Bronchial epithelial cell (primary cell): ENCODE measurements at regions not wholly inside any gene's neighbourhood (a gene's known extent, or its start where the extent isn't known, plus 50 kb on each side); places are given as distances from the start of the nearest gene placed in this dataset.
A peak's percentile ranks its signal among the peaks of the same experiment; 100 is the strongest.

Source experiments
- DNase-seq: peaks from one replicate; pipeline ENCODE4 v3.0.0-alpha.2; 2010; ENCODE audit warnings: low read depth
- FAIRE-seq: peaks from 2 replicates; lab custom pipeline; 2011; peaks lifted over from hg19 to GRCh38; lab: Jason Lieb, UNC
- H3K27me3 ChIP-seq: 2 replicates; pipeline ENCODE4 v1.5.1; 2011; ENCODE audit warnings: low read length; ENCODE audit not compliant: control insufficient read depth, insufficient read depth
- H3K36me3 ChIP-seq: 2 replicates; pipeline ENCODE4 v1.5.1; 2011; ENCODE audit warnings: low read length; ENCODE audit not compliant: control insufficient read depth, insufficient read depth
- H3K4me3 ChIP-seq: 2 replicates; pipeline ENCODE4 v1.5.1; 2011; ENCODE audit warnings: mild to moderate bottlenecking, low read depth, low read length, control low read depth
- TF ChIP-seq, protein P1 (sequence below): IDR thresholded peaks from 2 replicates; pipeline ENCODE4 v1.5.1; 2011; ENCODE audit warnings: mild to moderate bottlenecking, moderate library complexity, low read length, control low read depth, inconsistent platforms; ENCODE audit not compliant: insufficient read depth, severe bottlenecking

- FAIRE-seq, result no peak
- Histone ChIP-seq H3K4me3 (no peak overlapping the region), H3K27me3 (no peaks in the 10 kb centered on the region), H3K36me3 (no peaks in the 10 kb centered on the region)
- DNase-seq, result no peak
- TF ChIP-seq, protein P1, sequence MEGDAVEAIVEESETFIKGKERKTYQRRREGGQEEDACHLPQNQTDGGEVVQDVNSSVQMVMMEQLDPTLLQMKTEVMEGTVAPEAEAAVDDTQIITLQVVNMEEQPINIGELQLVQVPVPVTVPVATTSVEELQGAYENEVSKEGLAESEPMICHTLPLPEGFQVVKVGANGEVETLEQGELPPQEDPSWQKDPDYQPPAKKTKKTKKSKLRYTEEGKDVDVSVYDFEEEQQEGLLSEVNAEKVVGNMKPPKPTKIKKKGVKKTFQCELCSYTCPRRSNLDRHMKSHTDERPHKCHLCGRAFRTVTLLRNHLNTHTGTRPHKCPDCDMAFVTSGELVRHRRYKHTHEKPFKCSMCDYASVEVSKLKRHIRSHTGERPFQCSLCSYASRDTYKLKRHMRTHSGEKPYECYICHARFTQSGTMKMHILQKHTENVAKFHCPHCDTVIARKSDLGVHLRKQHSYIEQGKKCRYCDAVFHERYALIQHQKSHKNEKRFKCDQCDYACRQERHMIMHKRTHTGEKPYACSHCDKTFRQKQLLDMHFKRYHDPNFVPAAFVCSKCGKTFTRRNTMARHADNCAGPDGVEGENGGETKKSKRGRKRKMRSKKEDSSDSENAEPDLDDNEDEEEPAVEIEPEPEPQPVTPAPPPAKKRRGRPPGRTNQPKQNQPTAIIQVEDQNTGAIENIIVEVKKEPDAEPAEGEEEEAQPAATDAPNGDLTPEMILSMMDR, result no peak
These were observed 146.3 kb downstream of the SCARB1 start for GRCh38 chr12:124717318-124717717.

DNA sequence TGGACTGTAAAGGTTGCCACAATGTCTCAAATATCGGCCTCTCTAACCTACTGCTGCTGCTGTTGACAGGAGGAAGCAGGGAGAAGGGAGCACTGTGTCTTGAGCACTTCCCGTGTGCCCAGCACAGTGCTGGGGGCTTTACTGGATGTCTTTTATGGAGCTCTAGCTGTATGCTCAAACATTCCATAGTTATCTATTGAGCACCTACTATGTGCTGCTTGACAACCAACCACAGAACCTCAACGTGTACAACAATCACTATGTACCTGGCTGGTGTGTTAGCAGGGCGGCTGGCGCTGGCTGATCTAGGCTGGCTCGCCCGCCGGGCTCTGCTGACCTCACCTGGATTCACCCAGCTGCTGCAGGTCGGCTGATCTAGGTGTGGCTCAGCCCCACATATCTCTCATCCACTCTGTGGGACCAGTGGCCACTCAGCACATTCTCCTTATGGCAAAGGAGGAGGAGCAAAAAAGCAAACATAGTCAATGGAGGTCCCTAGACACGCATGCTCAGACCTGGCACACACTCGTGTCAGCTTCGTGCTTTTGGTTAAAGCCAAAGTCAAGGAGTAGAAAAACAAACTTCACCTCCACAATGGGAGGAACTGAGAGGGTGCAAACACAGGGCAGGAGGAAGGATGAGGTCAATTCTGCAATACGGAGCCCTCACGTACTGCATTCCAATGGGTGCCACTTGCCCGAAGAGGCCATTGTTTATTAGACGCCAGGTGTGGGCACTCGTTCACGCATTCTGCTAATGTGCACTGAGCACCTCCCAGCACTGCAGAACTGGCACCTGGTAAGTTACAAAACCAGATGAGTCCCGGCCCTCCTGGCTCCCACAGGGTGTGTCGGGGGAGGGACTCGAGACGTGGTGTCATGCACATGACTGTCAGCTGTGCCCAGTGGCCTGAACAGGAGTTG, 147.2 kb downstream of the SCARB1 start:
- DNase-seq, result peak; percentile 72
- no peak overlapping the region for H3K4me3 ChIP-seq
- peaks cover 1% of the 10 kb centered on the region for H3K27me3 ChIP-seq
- no peak for FAIRE-seq
- H3K36me3 ChIP-seq, result no peaks in the 10 kb centered on the region
- TF ChIP-seq, protein P1, result peak; percentile 89

DNA sequence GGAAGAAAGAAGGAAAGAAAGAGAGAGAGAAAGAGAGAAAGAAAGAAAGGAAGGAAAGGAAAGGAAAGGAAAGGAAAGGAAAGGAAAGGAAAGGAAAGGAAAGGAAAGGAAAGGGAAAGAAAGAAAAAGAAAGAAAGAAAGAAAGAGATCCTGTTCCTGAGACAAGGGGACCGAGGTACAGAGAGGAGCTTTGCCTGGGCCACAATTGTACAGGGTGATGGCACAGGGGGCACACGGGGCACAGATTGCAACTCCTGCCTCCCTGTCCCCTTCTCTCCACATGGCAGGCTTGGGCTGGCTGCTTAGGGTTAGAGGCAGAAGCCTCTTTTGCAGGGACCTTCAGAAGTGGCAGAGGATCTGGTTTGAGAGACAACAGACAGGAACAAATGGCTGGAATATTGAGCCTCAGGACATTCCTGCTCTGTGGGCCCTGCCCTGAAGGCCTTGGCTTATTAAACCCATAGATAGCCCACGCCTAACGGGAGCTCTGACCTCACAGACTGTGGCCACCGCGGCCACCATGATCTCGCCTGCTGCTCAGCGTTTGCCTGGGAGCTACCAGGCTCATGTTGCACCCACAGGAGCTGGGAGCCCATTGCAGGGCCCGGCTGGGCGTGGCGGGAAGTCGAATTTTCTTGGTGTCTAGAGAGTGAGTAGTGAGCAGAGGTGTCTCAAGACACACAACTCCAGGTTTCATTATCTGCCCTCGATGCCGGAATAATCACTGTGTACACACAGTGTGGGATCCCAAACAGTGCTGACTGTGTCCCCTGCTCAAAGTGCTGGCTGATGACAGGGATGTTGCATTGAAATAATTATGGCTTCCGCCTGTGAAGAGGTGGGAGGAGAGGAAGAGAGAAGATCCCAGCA, 147.9 kb upstream of the NCOR2 start:
- Histone ChIP-seq H3K36me3 (no peaks in the 10 kb centered on the region), H3K27me3 (peaks cover 1% of the 10 kb centered on the region), H3K4me3 (no peak overlapping the region)
- peak; percentile 75 for FAIRE-seq
- TF ChIP-seq, protein P1, result no peak
- peak; percentile 67 for DNase-seq

DNA sequence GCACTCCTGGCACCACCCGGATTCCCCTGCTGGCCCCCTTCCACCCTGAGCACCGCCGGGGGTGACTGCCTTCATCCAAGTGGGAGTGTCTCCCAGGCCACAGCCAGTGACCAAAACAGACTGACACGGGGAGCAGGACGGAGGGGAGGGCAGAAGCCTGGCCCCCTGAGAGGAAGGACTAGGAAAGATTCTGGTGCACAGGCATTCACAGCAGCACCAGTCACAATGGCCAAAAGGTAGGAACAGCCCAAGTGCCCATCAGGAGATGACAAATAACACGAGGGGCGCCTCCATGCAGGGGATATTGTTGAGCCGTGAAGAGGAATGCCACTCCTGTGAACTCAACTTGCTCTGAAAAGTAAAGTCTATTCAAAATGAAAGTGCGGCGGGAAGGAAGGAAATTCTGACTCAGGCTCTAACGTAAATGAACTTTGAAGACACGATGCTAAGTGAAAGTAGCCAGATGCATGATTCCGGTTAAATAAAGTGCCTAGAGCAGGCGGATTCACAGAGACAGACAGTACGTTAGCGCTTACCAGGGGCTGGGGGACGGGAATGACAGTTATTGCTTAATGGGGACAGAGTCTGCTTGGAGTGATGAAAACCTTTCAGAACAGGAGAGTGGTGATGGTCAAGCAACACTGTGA, 146.1 kb upstream of the NCOR2 start:
- Histone ChIP-seq H3K27me3 (peaks cover 1% of the 10 kb centered on the region), H3K4me3 (no peak overlapping the region), H3K36me3 (no peaks in the 10 kb centered on the region)
- FAIRE-seq (no peak), DNase-seq (peak; percentile 76)
- TF ChIP-seq, protein P1, result no peak

- TF ChIP-seq, protein P1, result no peak
- Histone ChIP-seq H3K4me3 (no peak overlapping the region), H3K36me3 (no peaks in the 10 kb centered on the region), H3K27me3 (peaks cover 1% of the 10 kb centered on the region)
- peak; percentile 88 for DNase-seq
- no peak for FAIRE-seq
These were observed 145.6 kb upstream of the NCOR2 start for GRCh38 chr12:124713041-124713435.
